GM21529 (cell line): ENCODE measurements at regions not wholly inside any gene's neighbourhood (a gene's known extent, or its start where the extent isn't known, plus 50 kb on each side); places are given as distances from the start of the nearest gene placed in this dataset.
A peak's percentile ranks its signal among the peaks of the same experiment; 100 is the strongest.

Experiments used
- ATAC-seq: cut with Tn5 transposase; IDR thresholded peaks from one replicate; pipeline ENCODE4 v1.9.1; 2021; ENCODE audit not compliant: unreplicated experiment

DNA sequence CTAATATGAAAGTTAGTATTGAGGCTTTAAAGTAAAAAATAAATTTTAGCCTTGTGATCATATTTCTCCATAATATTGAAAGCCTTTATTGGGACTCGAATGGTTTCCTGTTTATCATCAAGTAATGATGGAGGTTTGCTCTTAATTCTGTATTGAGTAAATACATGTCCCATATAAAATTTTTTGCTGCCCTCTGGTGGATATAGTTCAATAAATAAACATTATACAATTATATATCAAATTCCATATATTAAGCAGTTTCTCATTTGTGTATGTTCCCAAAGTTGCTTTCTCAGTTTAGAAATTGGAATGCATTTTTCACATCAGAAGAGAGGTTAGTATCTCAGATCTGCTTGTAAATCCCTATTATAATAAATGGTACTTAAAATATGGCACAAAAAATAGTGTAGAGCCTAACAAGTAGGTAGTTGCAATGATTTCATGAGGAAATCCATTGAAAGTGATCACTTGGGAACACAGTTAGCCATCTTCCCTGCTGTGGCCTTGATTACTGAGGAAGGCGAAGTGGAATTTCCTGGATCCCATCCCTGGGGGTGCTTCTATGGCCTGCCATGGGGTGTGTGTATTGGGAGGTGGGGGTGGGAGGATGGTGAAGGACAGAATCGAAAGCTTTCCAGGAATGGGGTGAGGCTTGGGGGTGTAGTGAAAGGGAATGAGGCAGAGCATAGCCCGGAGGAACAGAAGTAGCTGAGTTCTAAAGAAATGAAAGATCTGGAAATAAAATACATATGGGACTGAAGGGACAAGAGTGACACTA, 84.1 kb upstream of the C21orf91 start:
- peak; percentile 56 for ATAC-seq

DNA sequence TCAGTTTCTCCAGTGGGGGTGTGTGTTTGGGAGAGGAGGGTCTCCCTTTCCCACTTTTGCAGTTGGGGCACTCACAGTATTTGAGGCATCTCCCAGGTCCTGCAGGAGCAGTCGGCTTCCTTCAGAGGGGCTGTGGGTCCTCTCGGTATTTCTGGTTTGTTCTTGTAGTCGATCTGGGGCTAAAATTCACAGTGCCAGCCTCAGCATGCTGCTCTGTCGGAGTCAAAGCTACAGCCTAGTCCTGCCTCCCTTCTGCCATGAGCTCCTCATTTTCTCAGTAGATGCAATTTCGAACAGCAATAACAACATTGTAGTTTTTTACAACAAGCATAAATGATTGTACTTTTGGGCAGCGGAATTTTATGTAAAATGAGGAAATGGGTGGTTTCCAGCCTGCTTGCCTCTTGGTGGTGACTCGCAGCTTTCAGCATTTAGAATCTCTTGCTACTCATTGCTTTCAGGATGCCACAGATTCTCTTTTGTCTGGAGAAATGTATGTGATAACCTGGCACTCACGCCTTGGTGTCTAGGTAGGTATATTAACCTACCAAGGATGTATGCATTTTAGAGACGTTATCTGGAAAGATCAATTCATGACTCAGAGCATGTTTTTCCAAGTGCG, 82.4 kb upstream of the C21orf91 start:
- ATAC-seq: no peak

DNA sequence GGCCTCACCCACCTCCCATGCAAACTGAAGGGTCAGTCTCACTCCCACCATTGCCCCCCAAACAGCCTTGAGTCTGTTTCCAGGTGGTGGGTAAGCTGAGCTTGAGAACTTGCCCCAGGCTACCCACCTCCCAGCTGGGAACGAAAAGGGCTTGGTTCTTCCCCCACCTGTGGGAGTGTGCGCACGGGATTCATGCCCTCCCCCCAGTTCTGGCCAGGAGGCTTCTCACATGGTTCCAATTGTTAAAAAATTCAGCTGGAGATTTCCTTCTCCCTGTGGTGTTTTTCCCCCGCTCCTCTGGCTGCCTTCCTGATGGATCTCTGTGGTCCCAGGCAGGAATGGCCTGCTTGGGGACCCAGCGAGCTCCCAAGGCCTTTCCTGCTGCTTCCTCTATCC, 81.8 kb upstream of the C21orf91 start:
- no peak for ATAC-seq

DNA sequence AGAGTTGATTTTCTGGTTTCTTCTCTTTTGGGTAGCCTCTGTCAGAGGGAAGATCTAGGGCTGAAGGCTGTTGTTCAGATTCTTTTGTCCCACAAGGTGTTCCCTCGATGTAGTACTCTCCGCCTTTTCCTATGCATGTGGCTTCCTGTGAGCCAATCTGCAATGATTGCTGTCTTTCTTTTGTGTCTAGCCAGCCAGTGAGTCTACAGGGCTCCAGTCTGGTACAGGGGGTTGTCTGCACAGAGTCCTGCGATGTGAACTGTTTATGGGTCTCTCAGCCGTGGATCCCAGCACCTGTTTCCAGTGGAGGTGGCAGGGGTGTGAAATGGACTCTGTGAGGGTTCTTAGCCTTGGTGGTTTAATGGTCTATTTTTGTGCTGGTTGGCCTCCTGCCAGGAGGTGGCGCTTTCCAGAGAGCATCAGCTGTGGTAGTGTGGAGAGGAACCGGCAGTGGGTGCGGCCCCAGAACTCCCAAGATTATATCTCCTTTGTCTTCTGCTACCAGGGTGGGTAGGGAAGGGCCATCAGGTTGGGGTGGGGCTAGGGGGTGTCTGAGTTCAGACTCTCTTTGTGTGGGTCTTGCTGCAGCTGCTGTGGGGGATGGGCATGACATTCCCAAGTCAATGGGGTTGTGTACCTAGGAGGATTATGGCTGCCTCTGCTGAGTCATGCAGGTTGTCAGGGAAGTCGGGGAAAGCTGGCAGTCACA, 81.3 kb upstream of the C21orf91 start:
- no peak for ATAC-seq

DNA sequence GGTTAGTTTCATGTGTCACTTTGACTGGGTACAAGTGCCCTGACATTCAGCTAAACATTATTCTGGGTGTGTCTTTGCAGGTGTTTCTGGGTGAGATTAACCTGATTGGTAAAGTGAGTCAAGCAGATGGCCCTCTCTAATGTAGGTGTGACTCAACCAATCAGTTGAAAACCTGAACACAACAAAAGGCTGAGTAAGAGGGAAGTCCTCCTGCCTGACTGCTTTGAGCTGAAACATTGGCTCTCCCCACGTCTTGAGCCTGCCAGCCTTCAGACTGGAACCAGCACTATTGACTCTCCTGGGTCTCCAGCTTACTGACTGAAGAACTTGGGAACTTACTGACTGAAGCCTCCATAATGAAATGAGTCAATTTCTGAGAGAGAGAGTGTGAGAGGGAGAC, 70.0 kb upstream of the C21orf91 start:
- ATAC-seq: no peak

DNA sequence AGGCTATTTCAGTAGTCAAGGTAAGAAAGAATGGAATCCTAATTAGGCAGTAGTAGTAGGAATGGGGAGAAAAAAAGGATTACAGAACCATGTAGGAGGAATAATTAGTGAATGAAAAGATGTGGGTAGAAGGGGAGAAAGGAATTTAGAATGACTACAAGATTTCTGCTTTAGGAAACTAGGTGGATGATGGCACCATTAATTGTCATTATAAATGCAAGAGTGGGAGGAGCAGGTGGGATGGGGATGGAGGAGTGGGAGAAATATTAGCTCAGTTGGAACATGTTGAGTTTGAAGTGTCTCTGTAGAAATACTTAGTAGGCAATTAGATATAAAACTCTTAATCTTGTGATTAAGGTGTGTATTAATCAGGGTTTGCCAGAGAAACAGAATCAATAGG, 50.0 kb upstream of the C21orf91 start:
- ATAC-seq: no peak
